ENCODE measurements at regions not wholly inside any gene's neighbourhood (a gene's known extent, or its start where the extent isn't known, plus 50 kb on each side); places are given as distances from the start of the nearest gene placed in this dataset.

DNA sequence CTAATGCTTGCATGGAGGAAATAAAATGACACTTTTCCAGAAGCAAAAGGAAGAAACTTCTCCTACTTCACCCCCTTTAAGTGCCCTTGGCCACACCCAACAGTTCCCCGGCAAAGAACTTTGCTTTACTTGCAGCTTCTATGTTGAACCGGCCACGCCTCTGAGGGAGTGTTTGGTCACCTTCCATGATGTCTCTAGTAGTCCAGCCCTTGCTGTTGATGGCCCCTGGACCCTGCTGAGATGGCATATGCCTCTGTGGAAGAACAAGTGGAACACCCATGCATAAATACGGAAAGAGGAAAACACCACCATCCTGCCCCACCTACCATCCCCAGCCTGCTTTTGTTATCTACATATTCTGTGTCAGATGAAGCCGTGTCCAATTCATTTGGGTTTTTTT, 218.3 kb upstream of the POU3F3 start:
- TF ChIP-seq TAF1 (IDR thresholded peaks at IDR 0.05; ENCODE audit: low read depth, low read length) (no peak), RFX5 (IDR thresholded peaks at IDR 0.05; ENCODE audit: borderline replicate concordance, low read depth, low read length) (no peak), POLR2A (IDR thresholded peaks at IDR 0.05; ENCODE audit: control extremely low read depth in 1 of 2, low read depth in 2 of 2, low read length in 2 of 2) (no peak), ZNF274 (IDR thresholded peaks at IDR 0.05; ENCODE audit: borderline replicate concordance, extremely low read depth, low read length) (no peak), POLR2AphosphoS5 (IDR thresholded peaks at IDR 0.05; ENCODE audit: low read depth, low read length) (no peak), BCL11A (IDR thresholded peaks at IDR 0.05; ENCODE audit: low read depth in 2 of 2, low read length in 2 of 2) (no peak), CHD1 (IDR thresholded peaks at IDR 0.05; ENCODE audit: low read depth, low read length) (no peak), RXRA (IDR thresholded peaks at IDR 0.05; ENCODE audit: insufficient read depth, low read depth, low read length) (no peak), EGR1 (IDR thresholded peaks at IDR 0.05; ENCODE audit: borderline replicate concordance, low read depth, low read length) (no peak), EP300 (IDR thresholded peaks at IDR 0.05; ENCODE audit: borderline replicate concordance in 1 of 2, low read depth in 2 of 2, low read length in 2 of 2) (no peak), EZH2 (IDR thresholded peaks at IDR 0.05; ENCODE audit: low read depth, low read length, severe bottlenecking) (no peak)
- TF ChIP-seq, protein P1, sequence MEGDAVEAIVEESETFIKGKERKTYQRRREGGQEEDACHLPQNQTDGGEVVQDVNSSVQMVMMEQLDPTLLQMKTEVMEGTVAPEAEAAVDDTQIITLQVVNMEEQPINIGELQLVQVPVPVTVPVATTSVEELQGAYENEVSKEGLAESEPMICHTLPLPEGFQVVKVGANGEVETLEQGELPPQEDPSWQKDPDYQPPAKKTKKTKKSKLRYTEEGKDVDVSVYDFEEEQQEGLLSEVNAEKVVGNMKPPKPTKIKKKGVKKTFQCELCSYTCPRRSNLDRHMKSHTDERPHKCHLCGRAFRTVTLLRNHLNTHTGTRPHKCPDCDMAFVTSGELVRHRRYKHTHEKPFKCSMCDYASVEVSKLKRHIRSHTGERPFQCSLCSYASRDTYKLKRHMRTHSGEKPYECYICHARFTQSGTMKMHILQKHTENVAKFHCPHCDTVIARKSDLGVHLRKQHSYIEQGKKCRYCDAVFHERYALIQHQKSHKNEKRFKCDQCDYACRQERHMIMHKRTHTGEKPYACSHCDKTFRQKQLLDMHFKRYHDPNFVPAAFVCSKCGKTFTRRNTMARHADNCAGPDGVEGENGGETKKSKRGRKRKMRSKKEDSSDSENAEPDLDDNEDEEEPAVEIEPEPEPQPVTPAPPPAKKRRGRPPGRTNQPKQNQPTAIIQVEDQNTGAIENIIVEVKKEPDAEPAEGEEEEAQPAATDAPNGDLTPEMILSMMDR (IDR thresholded peaks at IDR 0.05; ENCODE audit: control extremely low read depth in 1 of 3, insufficient read depth in 1 of 3, low read depth in 1 of 3, low read length in 3 of 3): no peak
- TF ChIP-seq, protein P2, sequence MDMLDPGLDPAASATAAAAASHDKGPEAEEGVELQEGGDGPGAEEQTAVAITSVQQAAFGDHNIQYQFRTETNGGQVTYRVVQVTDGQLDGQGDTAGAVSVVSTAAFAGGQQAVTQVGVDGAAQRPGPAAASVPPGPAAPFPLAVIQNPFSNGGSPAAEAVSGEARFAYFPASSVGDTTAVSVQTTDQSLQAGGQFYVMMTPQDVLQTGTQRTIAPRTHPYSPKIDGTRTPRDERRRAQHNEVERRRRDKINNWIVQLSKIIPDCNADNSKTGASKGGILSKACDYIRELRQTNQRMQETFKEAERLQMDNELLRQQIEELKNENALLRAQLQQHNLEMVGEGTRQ (IDR thresholded peaks at IDR 0.05; ENCODE audit: low read length): no peak

All from H1 (cell line).